ENCODE measurements at regions not wholly inside any gene's neighbourhood (a gene's known extent, or its start where the extent isn't known, plus 50 kb on each side); places are given as distances from the start of the nearest gene placed in this dataset.
"Not testable (repeated sequence)": the region's sequence is repeated elsewhere in the genome, so short reads cannot be mapped to it uniquely, and the experiment has no call there.

GRCh38 chr2:89610927-89611515, 919.5 kb downstream of the RPIA start:
- not testable (repeated sequence) for H3K9me3 ChIP-seq (replicated peaks; ENCODE audit: control insufficient read depth, low read depth, low read length); H3K4me3 ChIP-seq (ENCODE audit: low read length); H3K27me3 ChIP-seq (ENCODE audit: control insufficient read depth, insufficient read depth, low read length); H3K27ac ChIP-seq (ENCODE audit: low read length); H3K4me1 ChIP-seq (ENCODE audit: control insufficient read depth, insufficient read depth, low read length); H3K36me3 ChIP-seq (ENCODE audit: control insufficient read depth, insufficient read depth, low read length); DNase-seq
- WGBS (ENCODE audit: insufficient coverage) = 72% methylated on average over 29 of the region's 37 CpGs

- 2% methylated on average over 23 of the region's 42 CpGs for WGBS (ENCODE audit: insufficient coverage)
Measured at GRCh38 chr2:89611710-89612109, 920.2 kb downstream of the RPIA start.

GRCh38 chr2:89649268-89649667, 957.8 kb downstream of the RPIA start:
- not testable (repeated sequence) for DNase-seq; H3K27me3 ChIP-seq (ENCODE audit: control insufficient read depth, insufficient read depth, low read length); H3K4me3 ChIP-seq (ENCODE audit: low read length); H3K4me1 ChIP-seq (ENCODE audit: control insufficient read depth, insufficient read depth, low read length); H3K36me3 ChIP-seq (ENCODE audit: control insufficient read depth, insufficient read depth, low read length); H3K9me3 ChIP-seq (replicated peaks; ENCODE audit: control insufficient read depth, low read depth, low read length); H3K27ac ChIP-seq (ENCODE audit: low read length)
- WGBS (ENCODE audit: insufficient coverage) = no CpG with 5 or more reads among the region's 20 CpGs

More at GRCh38 chr2:89611710-89612109, 920.2 kb downstream of the RPIA start:
- not testable (repeated sequence) for H3K27me3 ChIP-seq (ENCODE audit: control insufficient read depth, insufficient read depth, low read length); H3K9me3 ChIP-seq (replicated peaks; ENCODE audit: control insufficient read depth, low read depth, low read length); DNase-seq; H3K27ac ChIP-seq (ENCODE audit: low read length); H3K36me3 ChIP-seq (ENCODE audit: control insufficient read depth, insufficient read depth, low read length); H3K4me1 ChIP-seq (ENCODE audit: control insufficient read depth, insufficient read depth, low read length)
- peak overlapping the region; percentile 13 for H3K4me3 ChIP-seq (ENCODE audit: low read length)

- WGBS (ENCODE audit: insufficient coverage) = no CpG with 5 or more reads among the region's 4 CpGs
- not testable (repeated sequence) for H3K27me3 ChIP-seq (ENCODE audit: control insufficient read depth, insufficient read depth, low read length); H3K4me3 ChIP-seq (ENCODE audit: low read length); H3K9me3 ChIP-seq (replicated peaks; ENCODE audit: control insufficient read depth, low read depth, low read length); H3K4me1 ChIP-seq (ENCODE audit: control insufficient read depth, insufficient read depth, low read length); H3K27ac ChIP-seq (ENCODE audit: low read length); H3K36me3 ChIP-seq (ENCODE audit: control insufficient read depth, insufficient read depth, low read length); DNase-seq
Measured at GRCh38 chr2:89679254-89679653, 987.8 kb downstream of the RPIA start.

Measured in muscle of leg (tissue), 3 donors.